GM12865 (cell line): ENCODE measurements at regions not wholly inside any gene's neighbourhood (a gene's known extent, or its start where the extent isn't known, plus 50 kb on each side); places are given as distances from the start of the nearest gene placed in this dataset.
A peak's percentile ranks its signal among the peaks of the same experiment; 100 is the strongest.

Experiments
- DNase-seq: peaks from one replicate; pipeline ENCODE4 v3.0.0; 2010; ENCODE audit warnings: low read depth
- H3K4me3 ChIP-seq: 2 replicates; pipeline ENCODE4 v1.5.1; 2011; ENCODE audit warnings: mild to moderate bottlenecking, low read depth, low read length, control low read depth
- TF ChIP-seq, protein P1 (sequence below): IDR thresholded peaks from 2 replicates; pipeline ENCODE4 v1.5.1; 2011; ENCODE audit warnings: low read length, control low read depth, low read depth, inconsistent platforms; ENCODE audit not compliant: insufficient read depth; ENCODE audit errors: missing control alignments

DNA sequence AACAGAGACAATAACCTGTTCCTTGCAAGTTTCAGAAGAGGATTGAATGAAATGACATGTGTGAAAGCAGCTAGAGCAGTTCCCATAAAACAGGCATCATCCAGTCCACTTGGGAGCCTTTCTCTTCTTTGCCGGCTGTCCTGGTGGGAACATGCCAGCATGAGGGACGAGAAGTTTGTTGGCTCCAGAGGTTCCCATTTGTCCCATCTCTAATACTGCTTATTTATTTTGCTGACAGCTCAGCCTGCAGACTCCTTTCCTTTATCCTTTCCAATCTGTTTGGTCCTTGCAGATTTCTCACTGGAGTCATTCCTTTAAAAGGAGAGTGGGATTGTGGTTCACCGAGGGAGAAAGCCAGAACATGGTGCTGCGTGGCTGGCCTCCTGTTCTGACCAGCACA lies 321.5 kb upstream of the CLINT1 start:
- TF ChIP-seq, protein P1, sequence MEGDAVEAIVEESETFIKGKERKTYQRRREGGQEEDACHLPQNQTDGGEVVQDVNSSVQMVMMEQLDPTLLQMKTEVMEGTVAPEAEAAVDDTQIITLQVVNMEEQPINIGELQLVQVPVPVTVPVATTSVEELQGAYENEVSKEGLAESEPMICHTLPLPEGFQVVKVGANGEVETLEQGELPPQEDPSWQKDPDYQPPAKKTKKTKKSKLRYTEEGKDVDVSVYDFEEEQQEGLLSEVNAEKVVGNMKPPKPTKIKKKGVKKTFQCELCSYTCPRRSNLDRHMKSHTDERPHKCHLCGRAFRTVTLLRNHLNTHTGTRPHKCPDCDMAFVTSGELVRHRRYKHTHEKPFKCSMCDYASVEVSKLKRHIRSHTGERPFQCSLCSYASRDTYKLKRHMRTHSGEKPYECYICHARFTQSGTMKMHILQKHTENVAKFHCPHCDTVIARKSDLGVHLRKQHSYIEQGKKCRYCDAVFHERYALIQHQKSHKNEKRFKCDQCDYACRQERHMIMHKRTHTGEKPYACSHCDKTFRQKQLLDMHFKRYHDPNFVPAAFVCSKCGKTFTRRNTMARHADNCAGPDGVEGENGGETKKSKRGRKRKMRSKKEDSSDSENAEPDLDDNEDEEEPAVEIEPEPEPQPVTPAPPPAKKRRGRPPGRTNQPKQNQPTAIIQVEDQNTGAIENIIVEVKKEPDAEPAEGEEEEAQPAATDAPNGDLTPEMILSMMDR, result no peak

DNA sequence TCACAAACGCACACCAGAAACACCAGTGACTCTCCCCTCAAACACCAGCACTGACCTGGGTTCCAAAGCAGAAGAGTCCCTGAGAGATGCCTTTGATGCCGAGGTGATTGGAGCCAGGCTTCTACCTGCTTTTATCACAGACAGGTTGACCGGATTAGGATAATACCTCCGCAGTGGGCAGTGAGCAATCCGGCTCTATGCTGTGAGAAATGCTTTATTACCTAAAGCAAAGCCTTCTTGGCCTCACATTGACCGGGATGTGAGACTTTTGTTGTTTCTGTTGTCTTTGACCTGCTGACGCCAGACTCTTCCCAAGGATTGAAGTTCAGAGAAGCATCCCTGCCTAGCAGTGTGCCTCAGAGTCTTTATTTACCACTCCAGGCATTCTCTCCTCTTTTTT lies 320.3 kb upstream of the CLINT1 start:
- DNase-seq, result no peak
- TF ChIP-seq, protein P1, result no peak
- H3K4me3 ChIP-seq, result no peak overlapping the region

More for the DNA sequence above, 321.5 kb upstream of the CLINT1 start:
- no peak overlapping the region for H3K4me3 ChIP-seq
- DNase-seq, result no peak

DNA sequence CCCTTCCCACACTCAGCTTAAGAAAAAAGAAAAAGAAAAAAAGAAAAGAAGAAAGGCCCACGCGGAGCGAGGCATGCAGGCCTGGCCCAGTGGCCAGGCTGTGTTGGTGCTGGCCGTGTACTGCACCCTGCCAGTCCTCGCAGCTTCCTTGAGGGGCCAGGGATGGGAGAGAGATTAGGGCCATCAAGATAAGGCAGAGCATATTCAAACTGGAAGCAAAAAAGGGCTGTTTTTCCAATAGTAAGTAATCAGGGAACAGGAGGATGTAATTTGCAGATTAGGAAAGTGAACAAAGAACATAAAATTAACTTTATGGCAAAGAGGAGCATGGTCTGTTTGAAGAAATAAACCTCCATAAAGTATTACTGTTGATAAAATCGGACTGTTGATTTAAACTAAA lies 319.6 kb upstream of the CLINT1 start:
- TF ChIP-seq, protein P1, result no peak
- DNase-seq, result no peak
- no peak overlapping the region for H3K4me3 ChIP-seq

DNA sequence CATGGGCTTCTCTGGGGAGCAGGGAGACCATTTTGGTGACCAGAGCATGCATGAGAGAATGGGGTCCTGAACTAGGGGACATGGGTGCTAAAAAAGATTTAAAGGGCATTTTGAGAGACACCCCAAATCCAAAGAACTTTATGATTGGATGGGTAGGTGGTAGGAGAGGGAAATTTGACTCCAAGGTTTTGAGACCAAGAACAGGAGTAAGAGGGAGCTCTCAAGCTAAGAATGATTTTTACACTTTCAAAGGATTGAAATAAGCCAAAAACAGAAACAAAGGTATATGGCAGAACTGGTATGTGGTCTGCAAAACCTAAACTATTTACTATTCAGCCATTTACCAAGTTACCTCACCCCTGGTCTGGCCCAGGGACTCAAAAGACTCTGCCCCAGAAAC lies 318.2 kb upstream of the CLINT1 start:
- H3K4me3 ChIP-seq, result no peak overlapping the region
- no peak for DNase-seq
- TF ChIP-seq, protein P1, result no peak

DNA sequence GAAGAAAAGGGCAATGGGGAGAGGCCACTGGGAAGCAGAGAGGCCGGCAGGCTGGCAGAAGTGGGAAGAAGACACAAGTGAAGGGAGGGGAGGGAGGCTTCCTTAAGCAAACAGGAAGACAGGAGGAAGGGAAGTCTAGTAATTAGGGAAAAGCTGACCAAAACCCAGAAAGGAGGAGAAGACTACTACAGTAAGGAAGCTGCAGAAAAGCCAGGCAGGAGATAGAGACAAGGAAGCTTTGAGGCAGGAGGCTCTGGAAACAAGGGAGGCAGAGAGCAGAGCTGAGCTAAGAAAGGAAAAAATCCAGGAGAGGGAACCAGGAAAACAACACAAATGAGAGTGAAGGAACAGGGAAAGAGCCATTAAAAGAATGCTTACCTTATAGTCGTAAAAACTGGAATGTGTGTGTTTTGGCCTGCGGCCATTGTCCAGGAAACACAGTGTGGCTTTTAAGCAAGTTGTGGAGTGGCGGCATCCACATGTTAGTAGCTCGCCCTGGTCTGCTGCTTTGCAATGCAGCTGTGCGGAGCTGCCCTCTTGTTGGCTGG lies 317.1 kb upstream of the CLINT1 start:
- TF ChIP-seq, protein P1, result no peak
- no peak overlapping the region for H3K4me3 ChIP-seq
- no peak for DNase-seq

DNA sequence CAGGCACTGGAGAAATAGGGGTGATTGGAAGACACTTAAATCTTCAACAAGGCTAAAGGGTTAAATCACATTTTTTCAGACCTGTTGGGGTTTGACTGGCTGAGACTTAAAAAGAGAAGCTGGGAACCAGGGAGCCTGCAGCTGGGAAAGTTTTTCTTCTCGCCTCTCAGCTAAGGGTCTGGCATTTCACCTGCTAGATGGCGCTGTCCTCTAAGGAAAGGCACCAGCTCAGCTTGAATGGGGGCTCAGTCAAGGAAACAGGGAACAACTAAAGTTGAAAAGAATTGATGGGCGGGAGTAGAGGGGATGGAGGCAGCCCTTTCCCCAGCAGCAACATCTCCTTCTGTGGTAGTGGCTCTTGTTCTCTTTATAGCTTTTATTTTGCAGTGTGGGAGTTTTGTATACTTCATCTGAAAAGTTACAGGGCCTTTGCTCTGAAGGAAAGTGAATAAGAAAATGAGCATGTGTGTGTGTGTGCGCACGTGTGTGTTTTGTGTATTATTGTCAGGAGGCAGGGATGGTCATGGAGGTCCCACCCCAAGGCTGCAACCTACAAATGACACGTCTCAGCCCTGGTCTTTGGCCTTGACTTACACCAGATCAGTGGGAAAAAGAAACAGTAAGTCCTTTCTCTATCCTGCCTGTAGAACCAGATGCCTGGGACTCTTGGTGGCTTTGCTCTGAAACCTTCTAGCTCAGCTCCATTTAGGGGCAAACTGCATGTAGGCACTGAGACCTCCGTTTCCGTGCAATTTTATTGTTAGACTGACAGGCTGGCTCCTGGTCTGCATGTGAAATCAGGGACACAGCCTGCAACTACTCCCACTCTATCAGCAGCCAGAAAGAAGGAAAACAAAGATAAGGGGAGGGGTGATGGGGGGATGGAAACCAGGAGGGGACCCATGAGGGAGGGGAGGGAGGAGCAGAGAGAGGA lies 316.2 kb upstream of the CLINT1 start:
- TF ChIP-seq, protein P1, result peak; percentile 77
- no peak overlapping the region for H3K4me3 ChIP-seq
- DNase-seq, result peak; percentile 69
